ENCODE measurements at regions not wholly inside any gene's neighbourhood (a gene's known extent, or its start where the extent isn't known, plus 50 kb on each side); places are given as distances from the start of the nearest gene placed in this dataset.

GRCh38 chr3:11706604-11707003 is 62.9 kb upstream of the VGLL4 start:
- H3K9me3 Mint-ChIP-seq = peaks cover 4% of the 10 kb centered on the region
- TF ChIP-seq CTCF (IDR thresholded peaks at IDR 0.05; ENCODE audit: unreplicated experiment in 3 of 3) = no peak
- H3K27me3 Mint-ChIP-seq (ENCODE audit: low read depth) = no peaks in the 10 kb centered on the region
- no peaks in the 10 kb centered on the region for H3K4me1 Mint-ChIP-seq
- H3K4me3 Mint-ChIP-seq = no peak overlapping the region
- H3K27ac Mint-ChIP-seq = no peak overlapping the region
- peaks cover 43% of the 10 kb centered on the region for H3K36me3 Mint-ChIP-seq (ENCODE audit: low read depth)

DNA sequence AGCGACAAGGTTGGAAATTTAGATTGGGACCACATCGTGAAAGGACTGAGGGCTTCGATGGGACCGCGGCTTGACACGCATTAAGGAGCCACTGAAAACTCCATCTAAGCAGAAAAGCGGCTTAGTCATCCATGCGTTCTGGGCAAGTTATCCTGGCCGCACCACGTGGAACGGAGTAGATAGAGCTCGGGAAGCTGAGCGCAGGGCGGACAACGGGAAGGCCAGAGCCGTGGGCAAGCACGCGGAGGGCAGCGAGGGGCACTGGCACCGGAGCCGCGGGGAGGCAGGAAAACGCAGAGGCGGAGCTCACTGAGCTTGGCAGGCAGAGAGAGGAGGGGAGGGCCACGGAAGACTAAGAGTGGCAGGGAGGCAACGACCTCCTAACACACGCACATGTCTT is 61.3 kb upstream of the VGLL4 start:
- H3K36me3 Mint-ChIP-seq (ENCODE audit: low read depth) = peaks cover 50% of the 10 kb centered on the region
- H3K9me3 Mint-ChIP-seq = peaks cover 1% of the 10 kb centered on the region
- H3K27ac Mint-ChIP-seq = no peak overlapping the region
- no peaks in the 10 kb centered on the region for H3K27me3 Mint-ChIP-seq (ENCODE audit: low read depth)
- TF ChIP-seq CTCF (IDR thresholded peaks at IDR 0.05; ENCODE audit: unreplicated experiment in 3 of 3) = no peak
- H3K4me1 Mint-ChIP-seq = no peaks in the 10 kb centered on the region
- no peak overlapping the region for H3K4me3 Mint-ChIP-seq

DNA sequence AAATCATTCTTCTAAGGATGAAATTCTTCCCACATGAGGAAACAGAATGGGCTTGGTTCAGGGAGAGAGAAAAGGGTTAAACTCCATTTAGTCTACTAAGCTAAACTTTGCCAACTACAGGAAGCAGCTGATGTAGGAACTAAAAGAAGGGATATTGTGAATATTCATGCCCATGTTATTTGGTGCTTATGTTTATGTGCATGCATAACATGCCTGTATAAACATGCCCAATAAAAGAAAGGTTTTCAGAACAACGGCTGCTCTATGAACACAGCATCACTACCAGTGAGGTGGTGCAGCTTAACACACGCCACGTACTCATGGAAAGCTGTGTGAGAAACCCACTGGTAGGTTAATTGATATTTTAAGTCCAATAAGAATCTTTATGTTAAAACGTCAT is 59.4 kb upstream of the VGLL4 start:
- TF ChIP-seq CTCF (IDR thresholded peaks at IDR 0.05; ENCODE audit: unreplicated experiment in 3 of 3) = no peak
- Mint-ChIP-seq H3K4me3 (no peak overlapping the region), H3K9me3 (no peaks in the 10 kb centered on the region), H3K4me1 (no peaks in the 10 kb centered on the region), H3K36me3 (ENCODE audit: low read depth) (peaks cover 48% of the 10 kb centered on the region), H3K27ac (no peak overlapping the region), H3K27me3 (ENCODE audit: low read depth) (no peaks in the 10 kb centered on the region)

GRCh38 chr3:11699083-11699427 is 55.3 kb upstream of the VGLL4 start:
- Mint-ChIP-seq H3K36me3 (ENCODE audit: low read depth) (peaks cover 28% of the 10 kb centered on the region), H3K4me3 (no peak overlapping the region), H3K4me1 (no peaks in the 10 kb centered on the region), H3K27ac (no peak overlapping the region), H3K9me3 (no peaks in the 10 kb centered on the region), H3K27me3 (ENCODE audit: low read depth) (no peaks in the 10 kb centered on the region)
- TF ChIP-seq CTCF (IDR thresholded peaks at IDR 0.05; ENCODE audit: unreplicated experiment in 3 of 3) = no peak

GRCh38 chr3:11698326-11699082 is 54.8 kb upstream of the VGLL4 start:
- Mint-ChIP-seq H3K9me3 (no peaks in the 10 kb centered on the region), H3K36me3 (ENCODE audit: low read depth) (peaks cover 32% of the 10 kb centered on the region), H3K27me3 (ENCODE audit: low read depth) (no peaks in the 10 kb centered on the region), H3K4me3 (no peak overlapping the region), H3K27ac (no peak overlapping the region), H3K4me1 (no peaks in the 10 kb centered on the region)
- no peak for TF ChIP-seq CTCF (IDR thresholded peaks at IDR 0.05; ENCODE audit: unreplicated experiment in 3 of 3)

GRCh38 chr3:11697701-11698100 is 54.0 kb upstream of the VGLL4 start:
- Mint-ChIP-seq H3K4me1 (no peaks in the 10 kb centered on the region), H3K27ac (no peak overlapping the region), H3K9me3 (no peaks in the 10 kb centered on the region), H3K27me3 (ENCODE audit: low read depth) (no peaks in the 10 kb centered on the region), H3K36me3 (ENCODE audit: low read depth) (peaks cover 34% of the 10 kb centered on the region), H3K4me3 (no peak overlapping the region)
- no peak for TF ChIP-seq CTCF (IDR thresholded peaks at IDR 0.05; ENCODE audit: unreplicated experiment in 3 of 3)
